IMR-90 (cell line): ENCODE measurements at regions not wholly inside any gene's neighbourhood (a gene's known extent, or its start where the extent isn't known, plus 50 kb on each side); places are given as distances from the start of the nearest gene placed in this dataset.

Experiments used
- ATAC-seq: fragments of 200-7000 bp; cut with Tn5 transposase; 2 replicates; pipeline ENCODE4 v1.9.1; 2020; ENCODE audit warnings: low read depth, mild to moderate bottlenecking, moderate library complexity
- BruUV-seq: library from RNA; stranded (reverse); fragments of 400-500 nt; replicated peaks from 2 replicates; lab custom pipeline; 2021; lab: Mats Ljungman, UMichigan
- CTCF ChIA-PET: fragments of 300-600 bp; formaldehyde crosslinking; extraction: SDS; loops from one replicate; lab custom pipeline; 2021; ENCODE audit warnings: antibody characterized with exemption; lab: Yijun Ruan, JAX
- POLR2A ChIA-PET: fragments of 300-600 bp; sonication (Branson Sonifier 250); formaldehyde crosslinking; loops from one replicate; lab custom pipeline; 2022; ENCODE audit warnings: antibody characterized with exemption; ENCODE audit not compliant: unreplicated experiment; lab: Charles Lee
- DNase-seq: peaks from one replicate; pipeline ENCODE4 v3.0.0; 2013
- H2AFZ ChIP-seq: replicated peaks from 2 replicates; pipeline ENCODE3; 2013; ENCODE audit warnings: low read length, mild to moderate bottlenecking; ENCODE audit not compliant: poor library complexity
- H2AK5ac ChIP-seq: 2 replicates; pipeline ENCODE4 v1.6.1; 2013; ENCODE audit warnings: low read depth, low read length, inconsistent platforms
- H2AK9ac ChIP-seq: replicated peaks from 2 replicates; pipeline ENCODE3; 2013; ENCODE audit warnings: mild to moderate bottlenecking, low read depth, low read length, moderate library complexity; ENCODE audit not compliant: poor library complexity
- H2BK120ac ChIP-seq: 2 replicates; pipeline ENCODE4 v1.6.1; 2013; ENCODE audit warnings: low read depth, low read length, inconsistent platforms
- H2BK15ac ChIP-seq: 3 replicates; pipeline ENCODE4 v1.6.1; 2013; ENCODE audit warnings: low read depth, low read length, inconsistent platforms
- H2BK20ac ChIP-seq: 2 replicates; pipeline ENCODE4 v1.6.1; 2013; ENCODE audit warnings: low read depth, mild to moderate bottlenecking, inconsistent platforms, low read length, moderate library complexity
- H2BK5ac ChIP-seq: 2 replicates; pipeline ENCODE4 v1.6.1; 2013; ENCODE audit warnings: mild to moderate bottlenecking, low read depth, low read length, inconsistent platforms; ENCODE audit not compliant: poor library complexity, severe bottlenecking
- H3K14ac ChIP-seq: replicated peaks from 2 replicates; pipeline ENCODE4 v1.6.1; 2013; ENCODE audit warnings: low read depth, low read length, inconsistent platforms
- H3K18ac ChIP-seq: 2 replicates; pipeline ENCODE4 v1.6.1; 2013; ENCODE audit warnings: low read depth, low read length, control low read depth
- H3K23ac ChIP-seq: 2 replicates; pipeline ENCODE4 v1.6.1; 2013; ENCODE audit warnings: low read depth, low read length, inconsistent platforms
- H3K27ac ChIP-seq: 2 replicates; pipeline ENCODE4 v1.5.1; 2013; ENCODE audit warnings: mild to moderate bottlenecking, control low read depth, low read length; ENCODE audit not compliant: insufficient read depth
- H3K27me3 ChIP-seq: 2 replicates; pipeline ENCODE4 v1.6.1; 2013; ENCODE audit warnings: low read length; ENCODE audit not compliant: control insufficient read depth, insufficient read depth
- H3K36me3 ChIP-seq: 2 replicates; pipeline ENCODE4 v1.6.1; 2013; ENCODE audit warnings: low read length, mixed read lengths; ENCODE audit not compliant: control insufficient read depth, insufficient read depth
- H3K4ac ChIP-seq: 2 replicates; pipeline ENCODE4 v1.6.1; 2013; ENCODE audit warnings: low read depth, low read length, inconsistent platforms
- H3K4me1 ChIP-seq: 2 replicates; pipeline ENCODE4 v1.6.1; 2013; ENCODE audit warnings: low read length, mixed read lengths; ENCODE audit not compliant: control insufficient read depth, insufficient read depth
- H3K4me2 ChIP-seq: 2 replicates; pipeline ENCODE4 v1.6.1; 2013; ENCODE audit warnings: low read depth, mild to moderate bottlenecking, control low read depth, low read length, moderate library complexity
- H3K4me3 ChIP-seq: 2 replicates; pipeline ENCODE4 v1.5.1; 2013; ENCODE audit warnings: low read depth, mild to moderate bottlenecking, control low read depth, low read length, moderate library complexity; ENCODE audit not compliant: insufficient read depth
- H3K56ac ChIP-seq: 2 replicates; pipeline ENCODE4 v1.6.1; 2013; ENCODE audit warnings: low read length, inconsistent platforms; ENCODE audit not compliant: insufficient read depth; ENCODE audit errors: extremely low read depth
- H3K79me1 ChIP-seq, 2 experiments: 2 replicates each; pipeline ENCODE4 v1.6.1; 2013; ENCODE audit warnings: low read length in 2 of 2, inconsistent platforms in 1 of 2, low read depth in 1 of 2
- H3K9ac ChIP-seq: 2 replicates; pipeline ENCODE4 v1.6.1; 2013; ENCODE audit warnings: low read depth, low read length, control low read depth
- H3K9me1 ChIP-seq: 2 replicates; pipeline ENCODE4 v1.6.1; 2013; ENCODE audit warnings: low read length, inconsistent platforms; ENCODE audit not compliant: insufficient read depth
- H3K9me3 ChIP-seq: 2 replicates; pipeline ENCODE4 v1.6.1; 2013; ENCODE audit warnings: low read length; ENCODE audit not compliant: control insufficient read depth, insufficient read depth
- H4K20me1 ChIP-seq: 2 replicates; pipeline ENCODE4 v1.6.1; 2013; ENCODE audit warnings: low read length, inconsistent platforms; ENCODE audit not compliant: insufficient read depth
- H4K5ac ChIP-seq: 2 replicates; pipeline ENCODE4 v1.6.1; 2013; ENCODE audit warnings: mild to moderate bottlenecking, low read depth, low read length, control low read depth
- H4K8ac ChIP-seq, 2 experiments: 2 replicates each; pipeline ENCODE4 v1.6.1; 2013; ENCODE audit warnings: low read depth in 2 of 2, low read length in 2 of 2, control low read depth in 1 of 2, inconsistent platforms in 1 of 2
- H4K91ac ChIP-seq: 2 replicates; pipeline ENCODE4 v1.6.1; 2013; ENCODE audit warnings: low read depth, low read length, inconsistent platforms; ENCODE audit not compliant: insufficient read depth
- BHLHE40 ChIP-seq: fragments of 150-350 bp; IDR thresholded peaks from 2 replicates; pipeline ENCODE4 v1.6.1; 2016; ENCODE audit warnings: mild to moderate bottlenecking, low read depth, low read length
- CEBPB ChIP-seq: IDR thresholded peaks from 2 replicates; pipeline ENCODE4 v1.6.1; 2012; ENCODE audit warnings: low read depth, low read length, improper control_type of control experiment
- CHD1 ChIP-seq: IDR thresholded peaks from 2 replicates; pipeline ENCODE4 v1.6.1; 2012; ENCODE audit warnings: low read depth, low read length, improper control_type of control experiment
- FOS ChIP-seq: fragments of 150-350 bp; IDR thresholded peaks from 2 replicates; pipeline ENCODE4 v1.6.1; 2016; ENCODE audit warnings: low read depth, low read length
- MAFK ChIP-seq: IDR thresholded peaks from 2 replicates; pipeline ENCODE4 v1.6.1; 2012; ENCODE audit warnings: low read depth, low read length, improper control_type of control experiment
- MAZ ChIP-seq: IDR thresholded peaks from 2 replicates; pipeline ENCODE4 v1.6.1; 2012; ENCODE audit warnings: low read depth, mild to moderate bottlenecking, low read length, improper control_type of control experiment, moderate library complexity, borderline replicate concordance
- MXI1 ChIP-seq: IDR thresholded peaks from 2 replicates; pipeline ENCODE4 v1.6.1; 2012; ENCODE audit warnings: low read depth, mild to moderate bottlenecking, low read length, moderate library complexity, borderline replicate concordance
- NFE2L2 ChIP-seq: fragments of 150-350 bp; IDR thresholded peaks from 2 replicates; pipeline ENCODE4 v1.6.1; 2016; ENCODE audit warnings: low read depth, mild to moderate bottlenecking, low read length
- POLR2A ChIP-seq: IDR thresholded peaks from 2 replicates; pipeline ENCODE4 v1.6.1; 2012; ENCODE audit warnings: mild to moderate bottlenecking, low read depth, low read length
- RAD21 ChIP-seq: IDR thresholded peaks from 2 replicates; pipeline ENCODE4 v1.6.1; 2012; ENCODE audit warnings: low read length, improper control_type of control experiment
- RCOR1 ChIP-seq: IDR thresholded peaks from 2 replicates; pipeline ENCODE4 v1.6.1; 2012; ENCODE audit warnings: mild to moderate bottlenecking, low read length, improper control_type of control experiment; ENCODE audit not compliant: insufficient replicate concordance
- RFX5 ChIP-seq: IDR thresholded peaks from 2 replicates; pipeline ENCODE4 v1.8.0; 2012; ENCODE audit warnings: low read depth, mild to moderate bottlenecking, low read length, moderate library complexity
- SMC3 ChIP-seq: fragments of 150-350 bp; IDR thresholded peaks from 2 replicates; pipeline ENCODE4 v1.6.1; 2016; ENCODE audit warnings: low read depth, mild to moderate bottlenecking, antibody characterized with exemption, low read length, moderate library complexity
- whole genome bisulfite sequencing, 2 experiments: methylation state at CpG; one replicate each; pipeline versions ENCODE4 v1.1.5 to v1.1.7; 2013; ENCODE audit warnings: missing lambda C conversion rate in 2 of 2; ENCODE audit not compliant: insufficient read length in 1 of 2; ENCODE audit errors: extremely low coverage in 2 of 2; 5-methylcytosine and 5-hydroxymethylcytosine counted together
- dilution Hi-C: fragments of 300-500 bp; cut with HindIII; formaldehyde crosslinking; loops from one replicate; pipeline ENCODE4 v1.14.3; 2018; ENCODE audit warnings: low sequenced_read_pairs; ENCODE audit not compliant: unreplicated experiment
- in situ Hi-C: fragments of 300-500 bp; cut with MboI; formaldehyde crosslinking; loops from 3 replicates; pipeline ENCODE4 v1.14.3; 2019; ENCODE audit warnings: low sequenced_read_pairs, inconsistent platforms, mixed read lengths
- intact Hi-C: fragments of 100-400 bp; cut with micrococcal nuclease; formaldehyde crosslinking; loops from 2 replicates; pipeline ENCODE4 v1.10.0; 2022
- TF ChIP-seq, protein P1 (sequence below): conservative IDR thresholded peaks from 2 replicates; pipeline ENCODE4 v1.5.1; 2012; ENCODE audit warnings: mild to moderate bottlenecking, low read depth, low read length, improper control_type of control experiment
- TF ChIP-seq, protein P2 (sequence below): fragments of 150-350 bp; IDR thresholded peaks from 2 replicates; pipeline ENCODE4 v1.6.1; 2016; ENCODE audit warnings: low read depth, mild to moderate bottlenecking, low read length, moderate library complexity, borderline replicate concordance
- TF ChIP-seq, protein P3 (sequence below): fragments of 150-350 bp; IDR thresholded peaks from 2 replicates; pipeline ENCODE4 v1.6.1; 2017; ENCODE audit warnings: mild to moderate bottlenecking, antibody characterized with exemption, low read length, low read depth

DNA sequence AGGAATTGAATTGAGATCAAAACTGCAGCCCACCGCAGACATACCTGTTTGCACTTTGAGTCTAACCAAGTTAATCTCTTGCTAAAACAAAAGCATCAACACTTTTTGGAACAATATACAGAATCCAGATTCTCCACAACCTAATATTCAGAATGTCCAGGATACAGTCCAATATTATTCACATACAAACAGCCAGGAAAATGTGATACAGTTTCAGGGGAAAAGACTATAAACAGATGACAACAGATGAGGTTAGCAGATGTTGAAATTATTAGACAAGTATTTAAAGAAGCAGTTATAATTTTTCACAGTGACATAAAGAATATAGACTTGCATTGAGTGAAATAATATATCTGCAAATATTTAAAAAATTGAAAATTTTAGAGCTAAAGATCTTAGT, 678.1 kb upstream of the CXADR start:
- intact Hi-C loops = no loop called here
- POLR2A ChIA-PET = no interaction called here
- TF ChIP-seq, protein P1, sequence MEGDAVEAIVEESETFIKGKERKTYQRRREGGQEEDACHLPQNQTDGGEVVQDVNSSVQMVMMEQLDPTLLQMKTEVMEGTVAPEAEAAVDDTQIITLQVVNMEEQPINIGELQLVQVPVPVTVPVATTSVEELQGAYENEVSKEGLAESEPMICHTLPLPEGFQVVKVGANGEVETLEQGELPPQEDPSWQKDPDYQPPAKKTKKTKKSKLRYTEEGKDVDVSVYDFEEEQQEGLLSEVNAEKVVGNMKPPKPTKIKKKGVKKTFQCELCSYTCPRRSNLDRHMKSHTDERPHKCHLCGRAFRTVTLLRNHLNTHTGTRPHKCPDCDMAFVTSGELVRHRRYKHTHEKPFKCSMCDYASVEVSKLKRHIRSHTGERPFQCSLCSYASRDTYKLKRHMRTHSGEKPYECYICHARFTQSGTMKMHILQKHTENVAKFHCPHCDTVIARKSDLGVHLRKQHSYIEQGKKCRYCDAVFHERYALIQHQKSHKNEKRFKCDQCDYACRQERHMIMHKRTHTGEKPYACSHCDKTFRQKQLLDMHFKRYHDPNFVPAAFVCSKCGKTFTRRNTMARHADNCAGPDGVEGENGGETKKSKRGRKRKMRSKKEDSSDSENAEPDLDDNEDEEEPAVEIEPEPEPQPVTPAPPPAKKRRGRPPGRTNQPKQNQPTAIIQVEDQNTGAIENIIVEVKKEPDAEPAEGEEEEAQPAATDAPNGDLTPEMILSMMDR = no peak
- TF ChIP-seq MAZ (no peak), FOS (no peak), RAD21 (no peak), CHD1 (no peak), RCOR1 (no peak), MXI1 (no peak), MAFK (no peak), RFX5 (no peak), CEBPB (no peak), SMC3 (no peak), BHLHE40 (no peak), POLR2A (no peak), NFE2L2 (no peak)
- TF ChIP-seq, protein P2, sequence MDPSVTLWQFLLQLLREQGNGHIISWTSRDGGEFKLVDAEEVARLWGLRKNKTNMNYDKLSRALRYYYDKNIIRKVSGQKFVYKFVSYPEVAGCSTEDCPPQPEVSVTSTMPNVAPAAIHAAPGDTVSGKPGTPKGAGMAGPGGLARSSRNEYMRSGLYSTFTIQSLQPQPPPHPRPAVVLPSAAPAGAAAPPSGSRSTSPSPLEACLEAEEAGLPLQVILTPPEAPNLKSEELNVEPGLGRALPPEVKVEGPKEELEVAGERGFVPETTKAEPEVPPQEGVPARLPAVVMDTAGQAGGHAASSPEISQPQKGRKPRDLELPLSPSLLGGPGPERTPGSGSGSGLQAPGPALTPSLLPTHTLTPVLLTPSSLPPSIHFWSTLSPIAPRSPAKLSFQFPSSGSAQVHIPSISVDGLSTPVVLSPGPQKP = no peak
- TF ChIP-seq, protein P3, sequence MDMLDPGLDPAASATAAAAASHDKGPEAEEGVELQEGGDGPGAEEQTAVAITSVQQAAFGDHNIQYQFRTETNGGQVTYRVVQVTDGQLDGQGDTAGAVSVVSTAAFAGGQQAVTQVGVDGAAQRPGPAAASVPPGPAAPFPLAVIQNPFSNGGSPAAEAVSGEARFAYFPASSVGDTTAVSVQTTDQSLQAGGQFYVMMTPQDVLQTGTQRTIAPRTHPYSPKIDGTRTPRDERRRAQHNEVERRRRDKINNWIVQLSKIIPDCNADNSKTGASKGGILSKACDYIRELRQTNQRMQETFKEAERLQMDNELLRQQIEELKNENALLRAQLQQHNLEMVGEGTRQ = no peak

More for the DNA sequence above, 678.1 kb upstream of the CXADR start:
- no peak for ATAC-seq
- no TSS peak for BruUV-seq
- Histone ChIP-seq H3K23ac (no peak overlapping the region), H3K4me1 (peaks cover 5% of the 10 kb centered on the region), H2AK5ac (no peak overlapping the region), H2BK15ac (no peak overlapping the region), H3K9me1 (peaks cover 4% of the 10 kb centered on the region; the same call in 1 of the 2 replicates), H3K14ac (no peak overlapping the region), H3K18ac (no peak overlapping the region), H3K4me3 (no peak overlapping the region), H4K91ac (no peak overlapping the region), H2AK9ac (no peak overlapping the region), H2BK20ac (no peak overlapping the region), H3K79me1 (no peaks in the 10 kb centered on the region), H2AFZ (no peak overlapping the region), H2BK120ac (no peak overlapping the region), H3K4ac (no peak overlapping the region), H4K20me1 (no peaks in the 10 kb centered on the region), H3K27ac (no peak overlapping the region), H4K8ac (no peak overlapping the region), H3K36me3 (no peaks in the 10 kb centered on the region), H2BK5ac (no peak overlapping the region), H3K56ac (no peak overlapping the region), H3K9ac (no peak overlapping the region), H4K5ac (no peak overlapping the region), H3K9me3 (no peaks in the 10 kb centered on the region), H3K4me2 (no peak overlapping the region), H3K27me3 (no peaks in the 10 kb centered on the region)
- dilution Hi-C loops = no loop called here
- WGBS, 2 experiments = no CpG with 5 or more reads among the region's 1 CpG
- CTCF ChIA-PET = no interaction called here
- DNase-seq = no peak
- in situ Hi-C loops = no loop called here
